ENCODE measurements at regions not wholly inside any gene's neighbourhood (a gene's known extent, or its start where the extent isn't known, plus 50 kb on each side); places are given as distances from the start of the nearest gene placed in this dataset.

GRCh38 chr17:52681480-52681879 is 523.0 kb upstream of the CA10 start:
- DNase-seq (ENCODE audit: low read depth, low spot score) (no peak), ATAC-seq (no peak)
- BruUV-seq (replicated peaks) = no TSS peak
- no peaks in the 10 kb centered on the region for H3K9me2 ChIP-seq (ENCODE audit: insufficient read depth)
- no peaks in the 10 kb centered on the region for H4K20me1 ChIP-seq (ENCODE audit: insufficient read depth)
- RAD21 ChIA-PET (ENCODE audit: low non-redundant PET in 1 of 2, low total read pairs in 2 of 2, uncharacterized antibody in 2 of 2, unreplicated experiment in 2 of 2) = no interaction called here
- H3K79me2 ChIP-seq (ENCODE audit: insufficient read depth, low read length) = no peaks in the 10 kb centered on the region
- TF ChIP-seq SP1 (IDR thresholded peaks at IDR 0.05; ENCODE audit: low read depth) (no peak), EZH2 (IDR thresholded peaks at IDR 0.05) (no peak), CEBPB (IDR thresholded peaks at IDR 0.05; ENCODE audit: low read depth) (no peak), ZNF274 (IDR thresholded peaks at IDR 0.05; ENCODE audit: low read depth, low read length) (no peak), ZBTB33 (IDR thresholded peaks at IDR 0.05; ENCODE audit: extremely low read depth, insufficient replicate concordance, low read length) (no peak), EGR1 (IDR thresholded peaks at IDR 0.05; ENCODE audit: low read depth) (no peak), SRF (IDR thresholded peaks at IDR 0.05; ENCODE audit: low read depth) (no peak), ATF3 (IDR thresholded peaks at IDR 0.05) (no peak), RAD21 (IDR thresholded peaks at IDR 0.05; ENCODE audit: low read depth) (no peak), FOSL1 (IDR thresholded peaks at IDR 0.05; ENCODE audit: low read depth) (no peak), POLR2A (IDR thresholded peaks at IDR 0.05; ENCODE audit: borderline replicate concordance, extremely low read depth, insufficient read depth, insufficient read length) (no peak), SIN3A (IDR thresholded peaks at IDR 0.05; ENCODE audit: low read depth) (no peak), POLR2AphosphoS5 (IDR thresholded peaks at IDR 0.05; ENCODE audit: low read depth, low read length) (no peak), CBX3 (IDR thresholded peaks at IDR 0.05; ENCODE audit: low read depth) (no peak), MAX (IDR thresholded peaks at IDR 0.05) (no peak), YY1 (IDR thresholded peaks at IDR 0.05; ENCODE audit: extremely low read depth, insufficient replicate concordance, low read depth, low read length) (no peak), ELF1 (IDR thresholded peaks at IDR 0.05; ENCODE audit: borderline replicate concordance, low read depth) (no peak)
- intact Hi-C loops (cut with micrococcal nuclease) = no loop called here
- H3K27me3 ChIP-seq (ENCODE audit: insufficient read depth, low read length) = no peaks in the 10 kb centered on the region
- no peak overlapping the region for H2AFZ ChIP-seq (ENCODE audit: low read depth, low read length, poor library complexity, severe bottlenecking)
- POLR2A ChIA-PET = no interaction called here
- no peak overlapping the region for H3K27ac ChIP-seq (ENCODE audit: low read depth, low read length)
- H3K9me3 ChIP-seq (ENCODE audit: control insufficient read depth in 1 of 2, insufficient read depth in 1 of 2, low read depth in 1 of 2, low read length in 2 of 2) = peaks cover 37 to 50% of the 10 kb centered on the region in 2 experiments
- H3K4me1 ChIP-seq (ENCODE audit: control insufficient read depth in 1 of 2, insufficient read depth in 2 of 2, low read length in 2 of 2) = no peaks in the 10 kb centered on the region
- H3K4me3 ChIP-seq (replicated peaks in 1 of 2; ENCODE audit: low read depth in 1 of 2, low read length in 2 of 2) = no peak overlapping the region
- CTCF ChIA-PET = no interaction called here
- no peak overlapping the region for H3K9ac ChIP-seq (ENCODE audit: low read length)
- H3K36me3 ChIP-seq (ENCODE audit: control insufficient read depth in 1 of 2, insufficient read depth in 2 of 2, low read length in 2 of 2) = no peaks in the 10 kb centered on the region
- no peak overlapping the region for H3K4me2 ChIP-seq (ENCODE audit: low read length)

All from HCT116 (cell line).